IMR-90 (cell line): ENCODE measurements at regions not wholly inside any gene's neighbourhood (a gene's known extent, or its start where the extent isn't known, plus 50 kb on each side); places are given as distances from the start of the nearest gene placed in this dataset.

Experiments
- ATAC-seq: fragments of 200-7000 bp; cut with Tn5 transposase; 2 replicates; pipeline ENCODE4 v1.9.1; 2020; ENCODE audit warnings: low read depth, mild to moderate bottlenecking, moderate library complexity
- BruUV-seq: library from RNA; stranded (reverse); fragments of 400-500 nt; replicated peaks from 2 replicates; lab custom pipeline; 2021; lab: Mats Ljungman, UMichigan
- CTCF ChIA-PET: fragments of 300-600 bp; formaldehyde crosslinking; extraction: SDS; loops from one replicate; lab custom pipeline; 2021; ENCODE audit warnings: antibody characterized with exemption; lab: Yijun Ruan, JAX
- POLR2A ChIA-PET: fragments of 300-600 bp; sonication (Branson Sonifier 250); formaldehyde crosslinking; loops from one replicate; lab custom pipeline; 2022; ENCODE audit warnings: antibody characterized with exemption; ENCODE audit not compliant: unreplicated experiment; lab: Charles Lee
- DNase-seq: peaks from one replicate; pipeline ENCODE4 v3.0.0; 2013
- H2AFZ ChIP-seq: replicated peaks from 2 replicates; pipeline ENCODE3; 2013; ENCODE audit warnings: low read length, mild to moderate bottlenecking; ENCODE audit not compliant: poor library complexity
- H2AK5ac ChIP-seq: 2 replicates; pipeline ENCODE4 v1.6.1; 2013; ENCODE audit warnings: low read depth, low read length, inconsistent platforms
- H2AK9ac ChIP-seq: replicated peaks from 2 replicates; pipeline ENCODE3; 2013; ENCODE audit warnings: mild to moderate bottlenecking, low read depth, low read length, moderate library complexity; ENCODE audit not compliant: poor library complexity
- H2BK120ac ChIP-seq: 2 replicates; pipeline ENCODE4 v1.6.1; 2013; ENCODE audit warnings: low read depth, low read length, inconsistent platforms
- H2BK15ac ChIP-seq: 3 replicates; pipeline ENCODE4 v1.6.1; 2013; ENCODE audit warnings: low read depth, low read length, inconsistent platforms
- H2BK20ac ChIP-seq: 2 replicates; pipeline ENCODE4 v1.6.1; 2013; ENCODE audit warnings: low read depth, mild to moderate bottlenecking, inconsistent platforms, low read length, moderate library complexity
- H2BK5ac ChIP-seq: 2 replicates; pipeline ENCODE4 v1.6.1; 2013; ENCODE audit warnings: mild to moderate bottlenecking, low read depth, low read length, inconsistent platforms; ENCODE audit not compliant: poor library complexity, severe bottlenecking
- H3K14ac ChIP-seq: replicated peaks from 2 replicates; pipeline ENCODE4 v1.6.1; 2013; ENCODE audit warnings: low read depth, low read length, inconsistent platforms
- H3K18ac ChIP-seq: 2 replicates; pipeline ENCODE4 v1.6.1; 2013; ENCODE audit warnings: low read depth, low read length, control low read depth
- H3K23ac ChIP-seq: 2 replicates; pipeline ENCODE4 v1.6.1; 2013; ENCODE audit warnings: low read depth, low read length, inconsistent platforms
- H3K27ac ChIP-seq: 2 replicates; pipeline ENCODE4 v1.5.1; 2013; ENCODE audit warnings: mild to moderate bottlenecking, control low read depth, low read length; ENCODE audit not compliant: insufficient read depth
- H3K27me3 ChIP-seq: 2 replicates; pipeline ENCODE4 v1.6.1; 2013; ENCODE audit warnings: low read length; ENCODE audit not compliant: control insufficient read depth, insufficient read depth
- H3K36me3 ChIP-seq: 2 replicates; pipeline ENCODE4 v1.6.1; 2013; ENCODE audit warnings: low read length, mixed read lengths; ENCODE audit not compliant: control insufficient read depth, insufficient read depth
- H3K4ac ChIP-seq: 2 replicates; pipeline ENCODE4 v1.6.1; 2013; ENCODE audit warnings: low read depth, low read length, inconsistent platforms
- H3K4me1 ChIP-seq: 2 replicates; pipeline ENCODE4 v1.6.1; 2013; ENCODE audit warnings: low read length, mixed read lengths; ENCODE audit not compliant: control insufficient read depth, insufficient read depth
- H3K4me2 ChIP-seq: 2 replicates; pipeline ENCODE4 v1.6.1; 2013; ENCODE audit warnings: low read depth, mild to moderate bottlenecking, control low read depth, low read length, moderate library complexity
- H3K4me3 ChIP-seq: 2 replicates; pipeline ENCODE4 v1.5.1; 2013; ENCODE audit warnings: low read depth, mild to moderate bottlenecking, control low read depth, low read length, moderate library complexity; ENCODE audit not compliant: insufficient read depth
- H3K56ac ChIP-seq: 2 replicates; pipeline ENCODE4 v1.6.1; 2013; ENCODE audit warnings: low read length, inconsistent platforms; ENCODE audit not compliant: insufficient read depth; ENCODE audit errors: extremely low read depth
- H3K79me1 ChIP-seq, 2 experiments: 2 replicates each; pipeline ENCODE4 v1.6.1; 2013; ENCODE audit warnings: low read length in 2 of 2, inconsistent platforms in 1 of 2, low read depth in 1 of 2
- H3K9ac ChIP-seq: 2 replicates; pipeline ENCODE4 v1.6.1; 2013; ENCODE audit warnings: low read depth, low read length, control low read depth
- H3K9me1 ChIP-seq: 2 replicates; pipeline ENCODE4 v1.6.1; 2013; ENCODE audit warnings: low read length, inconsistent platforms; ENCODE audit not compliant: insufficient read depth
- H3K9me3 ChIP-seq: 2 replicates; pipeline ENCODE4 v1.6.1; 2013; ENCODE audit warnings: low read length; ENCODE audit not compliant: control insufficient read depth, insufficient read depth
- H4K20me1 ChIP-seq: 2 replicates; pipeline ENCODE4 v1.6.1; 2013; ENCODE audit warnings: low read length, inconsistent platforms; ENCODE audit not compliant: insufficient read depth
- H4K5ac ChIP-seq: 2 replicates; pipeline ENCODE4 v1.6.1; 2013; ENCODE audit warnings: mild to moderate bottlenecking, low read depth, low read length, control low read depth
- H4K8ac ChIP-seq, 2 experiments: 2 replicates each; pipeline ENCODE4 v1.6.1; 2013; ENCODE audit warnings: low read depth in 2 of 2, low read length in 2 of 2, control low read depth in 1 of 2, inconsistent platforms in 1 of 2
- H4K91ac ChIP-seq: 2 replicates; pipeline ENCODE4 v1.6.1; 2013; ENCODE audit warnings: low read depth, low read length, inconsistent platforms; ENCODE audit not compliant: insufficient read depth
- BHLHE40 ChIP-seq: fragments of 150-350 bp; IDR thresholded peaks from 2 replicates; pipeline ENCODE4 v1.6.1; 2016; ENCODE audit warnings: mild to moderate bottlenecking, low read depth, low read length
- CEBPB ChIP-seq: IDR thresholded peaks from 2 replicates; pipeline ENCODE4 v1.6.1; 2012; ENCODE audit warnings: low read depth, low read length, improper control_type of control experiment
- CTCF ChIP-seq: conservative IDR thresholded peaks from 2 replicates; pipeline ENCODE4 v1.5.1; 2012; ENCODE audit warnings: mild to moderate bottlenecking, low read depth, low read length, improper control_type of control experiment
- ELK1 ChIP-seq: fragments of 150-350 bp; IDR thresholded peaks from 2 replicates; pipeline ENCODE4 v1.6.1; 2016; ENCODE audit warnings: low read depth, mild to moderate bottlenecking, low read length, moderate library complexity, borderline replicate concordance
- FOS ChIP-seq: fragments of 150-350 bp; IDR thresholded peaks from 2 replicates; pipeline ENCODE4 v1.6.1; 2016; ENCODE audit warnings: low read depth, low read length
- MAFK ChIP-seq: IDR thresholded peaks from 2 replicates; pipeline ENCODE4 v1.6.1; 2012; ENCODE audit warnings: low read depth, low read length, improper control_type of control experiment
- MAZ ChIP-seq: IDR thresholded peaks from 2 replicates; pipeline ENCODE4 v1.6.1; 2012; ENCODE audit warnings: low read depth, mild to moderate bottlenecking, low read length, improper control_type of control experiment, moderate library complexity, borderline replicate concordance
- MXI1 ChIP-seq: IDR thresholded peaks from 2 replicates; pipeline ENCODE4 v1.6.1; 2012; ENCODE audit warnings: low read depth, mild to moderate bottlenecking, low read length, moderate library complexity, borderline replicate concordance
- NFE2L2 ChIP-seq: fragments of 150-350 bp; IDR thresholded peaks from 2 replicates; pipeline ENCODE4 v1.6.1; 2016; ENCODE audit warnings: low read depth, mild to moderate bottlenecking, low read length
- POLR2A ChIP-seq: IDR thresholded peaks from 2 replicates; pipeline ENCODE4 v1.6.1; 2012; ENCODE audit warnings: mild to moderate bottlenecking, low read depth, low read length
- RCOR1 ChIP-seq: IDR thresholded peaks from 2 replicates; pipeline ENCODE4 v1.6.1; 2012; ENCODE audit warnings: mild to moderate bottlenecking, low read length, improper control_type of control experiment; ENCODE audit not compliant: insufficient replicate concordance
- RFX5 ChIP-seq: IDR thresholded peaks from 2 replicates; pipeline ENCODE4 v1.8.0; 2012; ENCODE audit warnings: low read depth, mild to moderate bottlenecking, low read length, moderate library complexity
- SMC3 ChIP-seq: fragments of 150-350 bp; IDR thresholded peaks from 2 replicates; pipeline ENCODE4 v1.6.1; 2016; ENCODE audit warnings: low read depth, mild to moderate bottlenecking, antibody characterized with exemption, low read length, moderate library complexity
- WGBS, 2 experiments: methylation state at CpG; one replicate each; pipeline versions ENCODE4 v1.1.5 to v1.1.7; 2013; ENCODE audit warnings: missing lambda C conversion rate in 2 of 2; ENCODE audit not compliant: insufficient read length in 1 of 2; ENCODE audit errors: extremely low coverage in 2 of 2; 5-methylcytosine and 5-hydroxymethylcytosine counted together
- dilution Hi-C: fragments of 300-500 bp; cut with HindIII; formaldehyde crosslinking; loops from one replicate; pipeline ENCODE4 v1.14.3; 2018; ENCODE audit warnings: low sequenced_read_pairs; ENCODE audit not compliant: unreplicated experiment
- in situ Hi-C: fragments of 300-500 bp; cut with MboI; formaldehyde crosslinking; loops from 3 replicates; pipeline ENCODE4 v1.14.3; 2019; ENCODE audit warnings: low sequenced_read_pairs, inconsistent platforms, mixed read lengths
- intact Hi-C: fragments of 100-400 bp; cut with micrococcal nuclease; formaldehyde crosslinking; loops from 2 replicates; pipeline ENCODE4 v1.10.0; 2022
- TF ChIP-seq, protein P1 (sequence below): fragments of 150-350 bp; IDR thresholded peaks from 2 replicates; pipeline ENCODE4 v1.6.1; 2017; ENCODE audit warnings: mild to moderate bottlenecking, antibody characterized with exemption, low read length, low read depth

DNA sequence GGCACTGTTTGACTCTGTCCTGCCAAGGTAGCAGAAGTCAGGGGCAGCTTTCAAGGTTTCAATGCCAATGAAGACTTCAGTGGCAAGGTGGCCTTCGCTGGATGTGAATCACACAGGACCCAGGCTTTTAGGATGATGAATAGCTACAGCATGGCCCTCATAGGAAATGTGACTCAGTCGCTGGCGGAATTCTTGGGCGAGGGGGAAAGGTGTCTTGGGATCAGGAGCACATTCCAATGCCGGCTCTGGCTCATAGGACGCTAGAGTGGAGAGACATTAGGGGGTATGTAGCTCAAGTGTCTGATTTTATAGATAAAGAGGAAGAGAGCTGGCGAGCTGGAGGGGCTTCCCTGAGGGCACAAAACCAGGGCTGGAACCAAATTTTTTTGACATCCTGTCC, 68.6 kb downstream of the SMIM21 start:
- Histone ChIP-seq H2BK15ac (no peak overlapping the region), H3K9ac (no peak overlapping the region), H3K27me3 (peaks cover 3% of the 10 kb centered on the region; the same call in 1 of the 2 replicates), H4K91ac (no peak overlapping the region), H3K4me2 (no peak overlapping the region), H2AFZ (no peak overlapping the region), H3K79me1 (no peaks in the 10 kb centered on the region), H3K18ac (no peak overlapping the region), H3K14ac (no peak overlapping the region), H2BK20ac (no peak overlapping the region), H3K27ac (no peak overlapping the region), H3K9me3 (0 out of 2 replicates have a peak, but pooled peaks cover 2% of the 10 kb centered on the region), H4K5ac (no peak overlapping the region), H2AK9ac (no peak overlapping the region), H3K9me1 (peaks cover 4% of the 10 kb centered on the region; the same call in 1 of the 2 replicates), H3K4me1 (no peaks in the 10 kb centered on the region), H4K20me1 (no peaks in the 10 kb centered on the region), H3K4me3 (no peak overlapping the region), H2BK120ac (no peak overlapping the region), H3K36me3 (no peaks in the 10 kb centered on the region), H2AK5ac (no peak overlapping the region), H2BK5ac (no peak overlapping the region), H3K23ac (no peak overlapping the region), H3K56ac (no peak overlapping the region), H3K4ac (no peak overlapping the region), H4K8ac (no peak overlapping the region)
- dilution Hi-C loops = no loop called here
- no peak for DNase-seq
- intact Hi-C loops = loop anchor here (5.0 kb wide), 1 partner anchor 88 kb away; no protein-coding TSS in a partner anchor
- POLR2A ChIA-PET = no interaction called here
- BruUV-seq = no TSS peak
- TF ChIP-seq MXI1 (no peak), FOS (no peak), BHLHE40 (no peak), CTCF (no peak), RCOR1 (no peak), RFX5 (no peak), MAZ (no peak), CEBPB (no peak), MAFK (no peak), SMC3 (no peak), NFE2L2 (no peak), POLR2A (no peak), ELK1 (no peak)
- TF ChIP-seq, protein P1, sequence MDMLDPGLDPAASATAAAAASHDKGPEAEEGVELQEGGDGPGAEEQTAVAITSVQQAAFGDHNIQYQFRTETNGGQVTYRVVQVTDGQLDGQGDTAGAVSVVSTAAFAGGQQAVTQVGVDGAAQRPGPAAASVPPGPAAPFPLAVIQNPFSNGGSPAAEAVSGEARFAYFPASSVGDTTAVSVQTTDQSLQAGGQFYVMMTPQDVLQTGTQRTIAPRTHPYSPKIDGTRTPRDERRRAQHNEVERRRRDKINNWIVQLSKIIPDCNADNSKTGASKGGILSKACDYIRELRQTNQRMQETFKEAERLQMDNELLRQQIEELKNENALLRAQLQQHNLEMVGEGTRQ = no peak
- in situ Hi-C loops = no loop called here
- CTCF ChIA-PET = interaction anchor here (0.5 kb wide), 1 partner anchor 668 kb away, joined by 8 read pairs; no protein-coding TSS in a partner anchor
- no peak for ATAC-seq
- 91% methylated on average over 4 of the region's 7 CpGs; no CpG with 5 or more reads in 1 of the 2 experiments for WGBS, 2 experiments
